Esophagus muscularis mucosa (tissue), 4 donors: ENCODE measurements at regions not wholly inside any gene's neighbourhood (a gene's known extent, or its start where the extent isn't known, plus 50 kb on each side); places are given as distances from the start of the nearest gene placed in this dataset.

Source experiments
- DNase-seq: peaks from one replicate; pipeline ENCODE4 v3.0.0-alpha.2; 2017; ENCODE audit errors: extremely low spot score
- H3K27ac ChIP-seq, 4 donors: fragments of 200-600 bp; sonication (generic); replicated peaks in 1 of 4; 1 replicate in 3 of 4; 2 replicates in 1 of 4; pipeline ENCODE4 v1.5.1; 2016 to 2019; ENCODE audit warnings: mild to moderate bottlenecking in 1 of 4
- H3K27me3 ChIP-seq, 4 donors: fragments of 200-600 bp; sonication (generic); one replicate each; pipeline versions ENCODE4 v1.5.1 to v1.6.0; 2016 to 2019
- H3K36me3 ChIP-seq, 4 donors: fragments of 200-600 bp; sonication (generic); one replicate each; pipeline ENCODE4 v1.5.1; 2016 to 2019
- H3K4me1 ChIP-seq, 4 donors: fragments of 200-600 bp; sonication (generic); one replicate each; pipeline ENCODE4 v1.5.1; 2016 to 2019
- H3K4me3 ChIP-seq, 4 donors: fragments of 200-600 bp; sonication (generic); 1 replicate in 2 of 4; 2 replicates in 2 of 4; pipeline ENCODE4 v1.5.1; 2016 to 2019; ENCODE audit warnings: mild to moderate bottlenecking in 4 of 4, moderate library complexity in 1 of 4
- H3K9me3 ChIP-seq, 4 donors: fragments of 200-600 bp; sonication (generic); 1 replicate in 3 of 4; 2 replicates in 1 of 4; pipeline ENCODE4 v1.5.1; 2016 to 2019
- EP300 ChIP-seq: sonication (generic); formaldehyde crosslinking; IDR thresholded peaks from one replicate; pipeline ENCODE4 v1.6.1; 2017; ENCODE audit warnings: antibody characterized with exemption
- POLR2A ChIP-seq: fragments of 450-650 bp; IDR thresholded peaks from one replicate; pipeline ENCODE4 v1.6.1; 2017; ENCODE audit warnings: antibody characterized with exemption, moderate library complexity, mild to moderate bottlenecking, low read depth
- POLR2AphosphoS5 ChIP-seq, 2 donors: sonication (generic); formaldehyde crosslinking; IDR thresholded peaks; one replicate each; pipeline ENCODE4 v1.6.1; 2017; ENCODE audit warnings: antibody characterized with exemption in 2 of 2
- WGBS: methylation state at CpG from one replicate; pipeline ENCODE4 v1.1.5; 2018; 5-methylcytosine and 5-hydroxymethylcytosine counted together
- intact Hi-C: fragments of 100-400 bp; cut with DNase I; formaldehyde crosslinking; loops from one replicate; pipeline ENCODE4 v1.15.1; 2023
- TF ChIP-seq, protein P1 (sequence below), 3 experiments: fragments of 200-600 bp in 2 of 3; fragments of 450-650 bp in 1 of 3; sonication (generic) in 2 of 3; IDR thresholded peaks; one replicate each; pipeline ENCODE4 v1.5.1; 2017 to 2019; ENCODE audit warnings: antibody characterized with exemption in 3 of 3, mild to moderate bottlenecking in 2 of 3, moderate library complexity in 1 of 3

GRCh38 chr5:18321262-18321942 is 687.1 kb downstream of the TAF11L14 start:
- WGBS, result 72% methylated on average over 4 of the region's 5 CpGs
- Histone ChIP-seq H3K27me3 (no peaks in the 10 kb centered on the region), H3K4me1 (no peaks in the 10 kb centered on the region), H3K9me3 (no peaks in the 10 kb centered on the region), H3K36me3 (no peaks in the 10 kb centered on the region), H3K27ac (no peak overlapping the region), H3K4me3 (no peak overlapping the region)
- DNase-seq, result no peak
- TF ChIP-seq POLR2A (no peak), POLR2AphosphoS5 (IDR thresholded peaks at IDR 0.05) (no peak), EP300 (no peak)
- TF ChIP-seq, protein P1, sequence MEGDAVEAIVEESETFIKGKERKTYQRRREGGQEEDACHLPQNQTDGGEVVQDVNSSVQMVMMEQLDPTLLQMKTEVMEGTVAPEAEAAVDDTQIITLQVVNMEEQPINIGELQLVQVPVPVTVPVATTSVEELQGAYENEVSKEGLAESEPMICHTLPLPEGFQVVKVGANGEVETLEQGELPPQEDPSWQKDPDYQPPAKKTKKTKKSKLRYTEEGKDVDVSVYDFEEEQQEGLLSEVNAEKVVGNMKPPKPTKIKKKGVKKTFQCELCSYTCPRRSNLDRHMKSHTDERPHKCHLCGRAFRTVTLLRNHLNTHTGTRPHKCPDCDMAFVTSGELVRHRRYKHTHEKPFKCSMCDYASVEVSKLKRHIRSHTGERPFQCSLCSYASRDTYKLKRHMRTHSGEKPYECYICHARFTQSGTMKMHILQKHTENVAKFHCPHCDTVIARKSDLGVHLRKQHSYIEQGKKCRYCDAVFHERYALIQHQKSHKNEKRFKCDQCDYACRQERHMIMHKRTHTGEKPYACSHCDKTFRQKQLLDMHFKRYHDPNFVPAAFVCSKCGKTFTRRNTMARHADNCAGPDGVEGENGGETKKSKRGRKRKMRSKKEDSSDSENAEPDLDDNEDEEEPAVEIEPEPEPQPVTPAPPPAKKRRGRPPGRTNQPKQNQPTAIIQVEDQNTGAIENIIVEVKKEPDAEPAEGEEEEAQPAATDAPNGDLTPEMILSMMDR (IDR thresholded peaks at IDR 0.05), result no peak
- intact Hi-C loops, result no loop called here

GRCh38 chr5:18323891-18324290 is 689.6 kb downstream of the TAF11L14 start:
- Histone ChIP-seq H3K9me3 (no peaks in the 10 kb centered on the region), H3K27ac (no peak overlapping the region), H3K27me3 (no peaks in the 10 kb centered on the region), H3K4me1 (no peaks in the 10 kb centered on the region), H3K36me3 (no peaks in the 10 kb centered on the region), H3K4me3 (no peak overlapping the region)
- intact Hi-C loops, result no loop called here
- no peak for DNase-seq
- TF ChIP-seq POLR2A (no peak), EP300 (no peak), POLR2AphosphoS5 (IDR thresholded peaks at IDR 0.05) (no peak)
- TF ChIP-seq, protein P1 (IDR thresholded peaks at IDR 0.05), result no peak
- 78% methylated on average over 2 of the region's 2 CpGs for WGBS

GRCh38 chr5:18325431-18325830 is 691.2 kb downstream of the TAF11L14 start:
- Histone ChIP-seq H3K27me3 (no peaks in the 10 kb centered on the region), H3K9me3 (no peaks in the 10 kb centered on the region), H3K36me3 (no peaks in the 10 kb centered on the region), H3K4me1 (no peaks in the 10 kb centered on the region), H3K27ac (no peak overlapping the region), H3K4me3 (no peak overlapping the region)
- no peak for DNase-seq
- intact Hi-C loops, result no loop called here
- 63% methylated on average over 3 of the region's 3 CpGs for WGBS
- no peak for TF ChIP-seq POLR2AphosphoS5 (IDR thresholded peaks at IDR 0.05)
- TF ChIP-seq, protein P1 (IDR thresholded peaks at IDR 0.05), result no peak
- TF ChIP-seq POLR2A, result no peak
- TF ChIP-seq EP300, result no peak

- no peaks in the 10 kb centered on the region for H3K4me1 ChIP-seq
- no peak for DNase-seq
Measured at GRCh38 chr5:18329328-18329727, 695.1 kb downstream of the TAF11L14 start.

GRCh38 chr5:18333841-18334240 is 699.6 kb downstream of the TAF11L14 start:
- no peak for TF ChIP-seq POLR2AphosphoS5 (IDR thresholded peaks at IDR 0.05)
- TF ChIP-seq, protein P1 (IDR thresholded peaks at IDR 0.05), result no peak
- TF ChIP-seq EP300, result no peak
- TF ChIP-seq POLR2A, result no peak
- no peaks in the 10 kb centered on the region for H3K27me3 ChIP-seq
- DNase-seq, result no peak
- 84% methylated on average over 1 of the region's 1 CpG for WGBS
- H3K9me3 ChIP-seq, result peaks cover 0 to 7% (median 0%) of the 10 kb centered on the region in 4 donors
- H3K4me3 ChIP-seq, result no peak overlapping the region
- no peaks in the 10 kb centered on the region for H3K4me1 ChIP-seq
- no peaks in the 10 kb centered on the region for H3K36me3 ChIP-seq
- no peak overlapping the region for H3K27ac ChIP-seq
- intact Hi-C loops, result no loop called here

More at GRCh38 chr5:18329328-18329727, 695.1 kb downstream of the TAF11L14 start:
- intact Hi-C loops, result no loop called here
- Histone ChIP-seq H3K9me3 (peaks cover 0 to 7% (median 0%) of the 10 kb centered on the region in 4 donors), H3K27ac (no peak overlapping the region), H3K4me3 (no peak overlapping the region), H3K27me3 (no peaks in the 10 kb centered on the region), H3K36me3 (no peaks in the 10 kb centered on the region)
- TF ChIP-seq POLR2AphosphoS5 (IDR thresholded peaks at IDR 0.05), result no peak
- no peak for TF ChIP-seq POLR2A
